ENCODE measurements at regions not wholly inside any gene's neighbourhood (a gene's known extent, or its start where the extent isn't known, plus 50 kb on each side); places are given as distances from the start of the nearest gene placed in this dataset.

GRCh38 chr20:9945408-9945807, 89.4 kb upstream of the ANKEF1 start:
- intact Hi-C loops (cut with micrococcal nuclease; ENCODE audit: unreplicated experiment): no loop called here
- Mint-ChIP-seq H3K27me3 (ENCODE audit: unreplicated experiment) (no peaks in the 10 kb centered on the region), H3K9me3 (ENCODE audit: low read depth, unreplicated experiment) (no peaks in the 10 kb centered on the region), H3K4me3 (ENCODE audit: low read depth, unreplicated experiment) (no peak overlapping the region), H3K27ac (ENCODE audit: unreplicated experiment) (no peak overlapping the region), H3K4me1 (ENCODE audit: low read depth, unreplicated experiment) (no peaks in the 10 kb centered on the region), H3K36me3 (ENCODE audit: insufficient read depth, unreplicated experiment) (no peaks in the 10 kb centered on the region)
- DNase-seq: peak; percentile 34
- CTCF ChIA-PET: interaction anchor here (1.4 kb wide), 1 partner anchor 328 kb away, joined by 7 read pairs; no protein-coding TSS in a partner anchor
- no peak for TF ChIP-seq CTCF (IDR thresholded peaks at IDR 0.05; ENCODE audit: unreplicated experiment)
- BruUV-seq (replicated peaks): no TSS peak

DNA sequence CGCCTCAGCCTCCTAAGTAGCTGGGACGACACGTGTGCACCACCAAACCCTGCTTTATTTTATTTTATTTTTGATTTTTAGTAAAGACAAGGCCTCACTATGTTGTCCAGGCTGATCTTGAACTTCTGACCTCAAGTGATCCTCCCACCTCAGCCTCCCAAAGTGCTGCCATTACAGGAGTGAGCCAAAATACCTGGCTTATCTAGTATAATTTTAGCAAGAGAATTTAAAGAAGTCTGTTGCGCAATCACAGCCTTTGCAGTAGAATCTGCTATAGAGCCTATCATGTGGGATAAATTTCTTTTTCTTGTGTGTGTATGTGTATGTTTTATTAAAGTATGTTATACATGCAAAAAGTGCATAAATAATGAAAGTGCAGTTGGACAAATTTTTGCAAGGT, 92.1 kb upstream of the ANKEF1 start:
- CTCF ChIA-PET: interaction anchor here (0.7 kb wide), 1 partner anchor 89 kb away, joined by 4 read pairs; no protein-coding TSS in a partner anchor
- H3K4me3 Mint-ChIP-seq (ENCODE audit: low read depth, unreplicated experiment): no peak overlapping the region

GRCh38 chr20:9940329-9940728, 94.5 kb upstream of the ANKEF1 start:
- intact Hi-C loops (cut with micrococcal nuclease; ENCODE audit: unreplicated experiment): no loop called here
- TF ChIP-seq CTCF (IDR thresholded peaks at IDR 0.05; ENCODE audit: unreplicated experiment): no peak
- DNase-seq: no peak
- Mint-ChIP-seq H3K9me3 (ENCODE audit: low read depth, unreplicated experiment) (no peaks in the 10 kb centered on the region), H3K4me1 (ENCODE audit: low read depth, unreplicated experiment) (no peaks in the 10 kb centered on the region), H3K36me3 (ENCODE audit: insufficient read depth, unreplicated experiment) (no peaks in the 10 kb centered on the region), H3K27me3 (ENCODE audit: unreplicated experiment) (no peaks in the 10 kb centered on the region), H3K27ac (ENCODE audit: unreplicated experiment) (no peak overlapping the region), H3K4me3 (ENCODE audit: low read depth, unreplicated experiment) (no peak overlapping the region)
- no TSS peak for BruUV-seq (replicated peaks)
- CTCF ChIA-PET: no interaction called here

More for the DNA sequence above, 92.1 kb upstream of the ANKEF1 start:
- H3K27me3 Mint-ChIP-seq (ENCODE audit: unreplicated experiment): no peaks in the 10 kb centered on the region
- intact Hi-C loops (cut with micrococcal nuclease; ENCODE audit: unreplicated experiment): no loop called here
- no peak for TF ChIP-seq CTCF (IDR thresholded peaks at IDR 0.05; ENCODE audit: unreplicated experiment)
- H3K4me1 Mint-ChIP-seq (ENCODE audit: low read depth, unreplicated experiment): no peaks in the 10 kb centered on the region
- no TSS peak for BruUV-seq (replicated peaks)
- no peaks in the 10 kb centered on the region for H3K36me3 Mint-ChIP-seq (ENCODE audit: insufficient read depth, unreplicated experiment)
- H3K27ac Mint-ChIP-seq (ENCODE audit: unreplicated experiment): no peak overlapping the region
- H3K9me3 Mint-ChIP-seq (ENCODE audit: low read depth, unreplicated experiment): no peaks in the 10 kb centered on the region
- no peak for DNase-seq

- TF ChIP-seq CTCF (IDR thresholded peaks at IDR 0.05; ENCODE audit: unreplicated experiment): no peak
- CTCF ChIA-PET: interaction anchor here (0.7 kb wide), 1 partner anchor 1140 kb away, joined by 4 read pairs; no protein-coding TSS in a partner anchor
- H3K9me3 Mint-ChIP-seq (ENCODE audit: low read depth, unreplicated experiment): no peaks in the 10 kb centered on the region
- H3K36me3 Mint-ChIP-seq (ENCODE audit: insufficient read depth, unreplicated experiment): no peaks in the 10 kb centered on the region
- no peaks in the 10 kb centered on the region for H3K27me3 Mint-ChIP-seq (ENCODE audit: unreplicated experiment)
- no TSS peak for BruUV-seq (replicated peaks)
- no peaks in the 10 kb centered on the region for H3K4me1 Mint-ChIP-seq (ENCODE audit: low read depth, unreplicated experiment)
- intact Hi-C loops (cut with micrococcal nuclease; ENCODE audit: unreplicated experiment): no loop called here
- no peak overlapping the region for H3K27ac Mint-ChIP-seq (ENCODE audit: unreplicated experiment)
- no peak for DNase-seq
- no peak overlapping the region for H3K4me3 Mint-ChIP-seq (ENCODE audit: low read depth, unreplicated experiment)
Measured at GRCh38 chr20:9939231-9939630, 95.6 kb upstream of the ANKEF1 start.
